GM12878 (cell line): ENCODE measurements at regions not wholly inside any gene's neighbourhood (a gene's known extent, or its start where the extent isn't known, plus 50 kb on each side); places are given as distances from the start of the nearest gene placed in this dataset.

ENCODE experiments used
- ATAC-seq: fragments of 200-7000 bp; cut with Tn5 transposase; 3 replicates; pipeline ENCODE4 v1.9.1; 2020; ENCODE audit warnings: mild to moderate bottlenecking, moderate library complexity
- BruUV-seq: library from RNA; stranded (reverse); fragments of 400-500 nt; replicated peaks from 2 replicates; lab custom pipeline; 2021; lab: Mats Ljungman, UMichigan
- CTCF ChIA-PET: fragments of 300-600 bp; sonication (Branson Sonifier 250); formaldehyde crosslinking; extraction: SDS; loops from one replicate; lab custom pipeline; 2021; ENCODE audit warnings: inconsistent platforms; lab: Yijun Ruan, JAX
- POLR2A ChIA-PET: fragments of 350-600 bp; formaldehyde crosslinking; extraction: SDS; loops from one replicate; lab custom pipeline; 2021; ENCODE audit warnings: inconsistent platforms; lab: Charles Lee
- RAD21 ChIA-PET: fragments of 300-600 bp; sonication (Branson Sonifier 250); formaldehyde crosslinking; loops from one replicate; lab custom pipeline; 2023; ENCODE audit warnings: antibody characterized with exemption; ENCODE audit not compliant: unreplicated experiment; lab: Charles Lee
- SMC1A ChIA-PET: fragments of 300-600 bp; sonication (Branson Sonifier 250); formaldehyde crosslinking; loops from one replicate; lab custom pipeline; 2023; ENCODE audit not compliant: unreplicated experiment, uncharacterized antibody; lab: Charles Lee
- DNase-seq: peaks from one replicate; pipeline ENCODE4 v3.0.0-alpha.2; 2011; ENCODE audit warnings: low read depth, low spot score
- FAIRE-seq: peaks from 3 replicates; lab custom pipeline; 2011; peaks lifted over from hg19 to GRCh38; lab: Jason Lieb, UNC
- H2AFZ ChIP-seq: 2 replicates; pipeline ENCODE4 v1.6.0; 2011; ENCODE audit warnings: low read depth, low read length, control low read depth; ENCODE audit not compliant: control insufficient read depth
- H3K27ac ChIP-seq: 2 replicates; pipeline ENCODE4 v1.5.1; 2011; ENCODE audit warnings: control low read depth; ENCODE audit not compliant: control insufficient read depth, insufficient read depth
- H3K27me3 ChIP-seq, 2 experiments: replicated peaks in 1 of 2; 2 replicates each; pipeline versions ENCODE4 v1.6.0 to v1.6.1; 2011; ENCODE audit warnings: low read length in 1 of 2; ENCODE audit not compliant: control insufficient read depth in 2 of 2, insufficient read depth in 2 of 2
- H3K36me3 ChIP-seq, 2 experiments: 2 replicates each; pipeline ENCODE4 v1.5.1; 2011; ENCODE audit warnings: low read length in 1 of 2; ENCODE audit not compliant: control insufficient read depth in 2 of 2, insufficient read depth in 2 of 2
- H3K4me1 ChIP-seq: 2 replicates; pipeline ENCODE4 v1.6.1; 2011; ENCODE audit warnings: mild to moderate bottlenecking, low read length, moderate library complexity, mixed read lengths; ENCODE audit not compliant: control insufficient read depth, insufficient read depth
- H3K4me2 ChIP-seq: 2 replicates; pipeline ENCODE4 v1.6.0; 2011; ENCODE audit warnings: control low read depth; ENCODE audit not compliant: control insufficient read depth, insufficient read depth
- H3K4me3 ChIP-seq: fragments of 200-600 bp; sonication (generic); 2 replicates; pipeline ENCODE4 v1.5.1; 2016
- H3K79me2 ChIP-seq: 2 replicates; pipeline ENCODE4 v1.6.0; 2011; ENCODE audit warnings: low read length; ENCODE audit not compliant: control insufficient read depth, insufficient read depth
- H3K9ac ChIP-seq: 2 replicates; pipeline ENCODE4 v1.8.0; 2011; ENCODE audit warnings: low read length, control low read depth, mixed read lengths; ENCODE audit not compliant: control insufficient read depth, insufficient read depth
- H3K9me3 ChIP-seq: replicated peaks from 3 replicates; pipeline ENCODE4 v1.5.1; 2011; ENCODE audit warnings: mild to moderate bottlenecking, low read length; ENCODE audit not compliant: control insufficient read depth, insufficient read depth
- H4K20me1 ChIP-seq: 2 replicates; pipeline ENCODE4 v1.6.0; 2011; ENCODE audit not compliant: control insufficient read depth, insufficient read depth
- CBX3 ChIP-seq: fragments of 200-600 bp; sonication (generic); IDR thresholded peaks from 2 replicates; pipeline ENCODE4 v1.6.1; 2016; ENCODE audit warnings: low read depth, borderline replicate concordance
- CTCF ChIP-seq, 3 experiments: IDR thresholded peaks in 2 of 3; conservative IDR thresholded peaks in 1 of 3; 2 replicates each; pipeline ENCODE4 v1.5.1; 2011; ENCODE audit warnings: low read depth in 3 of 3, low read length in 3 of 3, mild to moderate bottlenecking in 3 of 3, control low read depth in 2 of 3, moderate library complexity in 2 of 3, inconsistent platforms in 1 of 3, mixed read lengths in 1 of 3; ENCODE audit not compliant: control insufficient read depth in 2 of 3, insufficient read depth in 1 of 3; ENCODE audit errors: extremely low read depth in 1 of 3
- PAX5 ChIP-seq: IDR thresholded peaks from 2 replicates; pipeline ENCODE4 v1.6.1; 2011; ENCODE audit warnings: low read depth, low read length, borderline replicate concordance
- RAD21 ChIP-seq: IDR thresholded peaks from 2 replicates; pipeline ENCODE4 v1.6.1; 2011; ENCODE audit warnings: mild to moderate bottlenecking, low read depth, low read length, moderate library complexity; ENCODE audit not compliant: insufficient read depth
- RUNX3 ChIP-seq: IDR thresholded peaks from 2 replicates; pipeline ENCODE4 v1.6.1; 2012; ENCODE audit warnings: low read length, inconsistent platforms
- SKIL ChIP-seq: fragments of 450-650 bp; IDR thresholded peaks from 2 replicates; pipeline ENCODE4 v1.6.1; 2017; ENCODE audit warnings: mild to moderate bottlenecking, low read depth, inconsistent platforms; ENCODE audit not compliant: poor library complexity, severe bottlenecking
- SMARCA5 ChIP-seq: fragments of 450-650 bp; IDR thresholded peaks from 2 replicates; pipeline ENCODE4 v1.6.1; 2017; ENCODE audit warnings: mild to moderate bottlenecking
- TARDBP ChIP-seq: IDR thresholded peaks from 2 replicates; pipeline ENCODE4 v1.6.1; 2016; ENCODE audit warnings: borderline replicate concordance
- USF1 ChIP-seq: IDR thresholded peaks from 2 replicates; pipeline ENCODE4 v1.6.1; 2011; ENCODE audit warnings: borderline replicate concordance, low read depth, mild to moderate bottlenecking, moderate library complexity, mixed read lengths, low read length; ENCODE audit not compliant: insufficient read depth; ENCODE audit errors: extremely low read length
- WGBS: methylation state at CpG from one replicate; pipeline ENCODE4 v1.1.6; 2016; ENCODE audit warnings: low lambda C conversion rate; ENCODE audit not compliant: insufficient replicate concordance, insufficient coverage; ENCODE audit errors: missing lambda C conversion rate; 5-methylcytosine and 5-hydroxymethylcytosine counted together
- in situ Hi-C: fragments of 300-500 bp; cut with MboI; formaldehyde crosslinking; loops from 9 replicates; pipeline ENCODE4 v1.14.3; 2018; ENCODE audit warnings: mixed read lengths
- intact Hi-C: fragments of 100-400 bp; cut with micrococcal nuclease; formaldehyde crosslinking; loops from one replicate; pipeline ENCODE4 v1.14.2; 2022; ENCODE audit not compliant: unreplicated experiment
- TF ChIP-seq, protein P1 (sequence below): fragments of 150-350 bp; IDR thresholded peaks from 2 replicates; pipeline ENCODE4 v1.6.1; 2016; ENCODE audit warnings: low read depth, low read length

GRCh38 chr5:17802256-17802655, 168.0 kb downstream of the TAF11L14 start:
- ChIA-PET SMC1A (interaction anchor here (1.2 to 1.5 kb wide), 2 partner anchors 11 to 192 kb away, joined by 3 to 4 read pairs; no protein-coding TSS in a partner anchor), RAD21 (no interaction called here)
- no peak for FAIRE-seq
- TF ChIP-seq TARDBP (no peak), RUNX3 (no peak), PAX5 (no peak), SKIL (no peak), CTCF (IDR thresholded peaks at IDR 0.05 in 2 of 3, conservative IDR thresholded peaks at IDR 0.05 in 1 of 3; ENCODE audit: control insufficient read depth in 2 of 3, extremely low read depth in 1 of 3, insufficient read depth in 1 of 3, low read depth in 3 of 3, low read length in 3 of 3) (no peak), CBX3 (no peak), USF1 (no peak), RAD21 (no peak), SMARCA5 (no peak)
- TF ChIP-seq, protein P1, sequence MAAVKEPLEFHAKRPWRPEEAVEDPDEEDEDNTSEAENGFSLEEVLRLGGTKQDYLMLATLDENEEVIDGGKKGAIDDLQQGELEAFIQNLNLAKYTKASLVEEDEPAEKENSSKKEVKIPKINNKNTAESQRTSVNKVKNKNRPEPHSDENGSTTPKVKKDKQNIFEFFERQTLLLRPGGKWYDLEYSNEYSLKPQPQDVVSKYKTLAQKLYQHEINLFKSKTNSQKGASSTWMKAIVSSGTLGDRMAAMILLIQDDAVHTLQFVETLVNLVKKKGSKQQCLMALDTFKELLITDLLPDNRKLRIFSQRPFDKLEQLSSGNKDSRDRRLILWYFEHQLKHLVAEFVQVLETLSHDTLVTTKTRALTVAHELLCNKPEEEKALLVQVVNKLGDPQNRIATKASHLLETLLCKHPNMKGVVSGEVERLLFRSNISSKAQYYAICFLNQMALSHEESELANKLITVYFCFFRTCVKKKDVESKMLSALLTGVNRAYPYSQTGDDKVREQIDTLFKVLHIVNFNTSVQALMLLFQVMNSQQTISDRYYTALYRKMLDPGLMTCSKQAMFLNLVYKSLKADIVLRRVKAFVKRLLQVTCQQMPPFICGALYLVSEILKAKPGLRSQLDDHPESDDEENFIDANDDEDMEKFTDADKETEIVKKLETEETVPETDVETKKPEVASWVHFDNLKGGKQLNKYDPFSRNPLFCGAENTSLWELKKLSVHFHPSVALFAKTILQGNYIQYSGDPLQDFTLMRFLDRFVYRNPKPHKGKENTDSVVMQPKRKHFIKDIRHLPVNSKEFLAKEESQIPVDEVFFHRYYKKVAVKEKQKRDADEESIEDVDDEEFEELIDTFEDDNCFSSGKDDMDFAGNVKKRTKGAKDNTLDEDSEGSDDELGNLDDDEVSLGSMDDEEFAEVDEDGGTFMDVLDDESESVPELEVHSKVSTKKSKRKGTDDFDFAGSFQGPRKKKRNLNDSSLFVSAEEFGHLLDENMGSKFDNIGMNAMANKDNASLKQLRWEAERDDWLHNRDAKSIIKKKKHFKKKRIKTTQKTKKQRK: no peak

More at GRCh38 chr5:17802256-17802655, 168.0 kb downstream of the TAF11L14 start:
- Histone ChIP-seq H3K9ac (no peak overlapping the region), H3K27me3 (no peaks in the 10 kb centered on the region), H3K79me2 (no peaks in the 10 kb centered on the region), H3K27ac (no peak overlapping the region), H3K9me3 (no peaks in the 10 kb centered on the region), H2AFZ (no peak overlapping the region), H3K36me3 (no peaks in the 10 kb centered on the region), H3K4me2 (no peak overlapping the region), H4K20me1 (no peaks in the 10 kb centered on the region), H3K4me1 (no peaks in the 10 kb centered on the region), H3K4me3 (no peak overlapping the region)
- no peak for ATAC-seq
- no TSS peak for BruUV-seq
- ChIA-PET POLR2A (no interaction called here), CTCF (no interaction called here)
- intact Hi-C loops (no loop called here), in situ Hi-C loops (no loop called here)
- 44% methylated on average over 3 of the region's 3 CpGs for WGBS
- no peak for DNase-seq
